Central memory CD4-positive, alpha-beta T cell (primary cell): ENCODE measurements at regions not wholly inside any gene's neighbourhood (a gene's known extent, or its start where the extent isn't known, plus 50 kb on each side); places are given as distances from the start of the nearest gene placed in this dataset.
"Not testable (repeated sequence)": the region's sequence is repeated elsewhere in the genome, so short reads cannot be mapped to it uniquely, and the experiment has no call there.

Experiments used
- DNase-seq: peaks from one replicate; pipeline ENCODE4 v3.0.0; 2022

DNA sequence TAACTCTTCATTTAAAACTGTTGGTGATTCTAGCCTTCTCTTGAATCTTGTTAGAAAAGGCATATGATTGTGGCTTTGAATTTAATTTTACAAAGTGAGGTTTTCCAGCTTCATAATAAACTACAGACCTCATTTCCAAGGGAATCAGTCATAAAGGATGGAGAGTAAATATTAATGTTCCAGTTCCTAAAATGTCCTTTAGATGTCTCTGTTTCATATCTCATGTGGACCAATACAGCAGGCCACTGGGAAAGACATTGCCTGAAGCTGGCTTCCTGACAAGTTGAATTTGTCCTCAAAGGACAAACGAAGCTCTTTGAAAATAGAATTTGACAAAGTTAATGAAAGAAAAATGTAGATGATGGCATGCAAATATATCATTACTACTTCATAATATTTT is 125.4 kb downstream of the ZNF330 start:
- DNase-seq: no peak

DNA sequence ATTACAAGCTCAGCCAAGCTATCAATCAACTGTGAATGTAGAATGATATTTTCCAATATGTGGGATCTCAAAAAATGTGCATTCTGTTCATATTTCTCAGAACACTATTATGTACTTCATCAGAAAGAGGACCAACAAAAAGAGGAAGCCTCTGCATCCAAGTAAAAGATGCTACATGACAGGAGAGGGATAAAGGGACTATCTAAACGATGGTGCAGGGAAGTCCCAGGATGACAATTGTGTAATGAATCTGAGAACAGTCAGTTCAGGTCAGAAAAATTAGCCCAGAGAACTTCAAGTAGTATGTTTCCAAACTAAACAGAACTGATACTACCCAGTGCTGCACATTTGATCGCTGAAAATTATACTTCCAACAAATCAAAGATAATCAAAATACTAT is 127.0 kb downstream of the ZNF330 start:
- no peak for DNase-seq

DNA sequence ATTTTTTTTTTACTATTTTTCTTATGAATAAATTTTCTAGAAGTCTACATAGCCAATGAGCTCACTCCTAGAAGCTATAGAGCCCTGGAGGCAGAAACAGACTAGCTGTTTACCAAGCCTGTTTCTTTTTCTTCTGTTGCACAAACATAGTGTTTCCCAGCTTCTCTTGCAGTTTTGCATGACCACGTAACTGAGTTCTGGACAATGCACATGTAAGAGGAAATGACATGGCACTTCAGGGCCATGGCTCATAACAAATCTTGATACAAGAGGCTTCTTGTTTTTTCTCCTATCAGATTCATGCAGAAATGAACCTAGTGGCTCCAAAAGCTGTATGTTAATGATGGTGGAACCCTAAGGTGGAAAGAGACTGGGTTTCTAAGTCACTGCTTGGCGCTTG is 127.4 kb downstream of the ZNF330 start:
- DNase-seq: no peak

DNA sequence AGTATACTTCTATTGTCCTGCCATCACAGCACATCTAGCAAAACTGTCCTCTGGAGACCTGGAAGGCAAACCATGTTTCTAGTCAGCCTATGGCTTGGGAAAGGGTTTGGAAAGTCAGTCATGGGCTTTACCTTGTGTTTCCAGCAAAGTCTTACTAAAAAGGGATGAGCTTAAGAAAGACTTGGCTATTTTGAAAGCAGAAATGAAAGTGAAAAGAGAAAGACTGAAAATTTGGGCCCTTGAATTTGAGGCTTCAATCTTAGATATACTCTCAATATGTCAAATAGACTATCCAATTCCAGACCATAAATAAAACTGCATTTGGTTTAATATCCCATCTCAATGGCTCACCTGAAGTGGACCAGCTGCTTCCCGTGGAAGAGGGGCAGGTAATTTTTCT is 127.9 kb downstream of the ZNF330 start:
- DNase-seq: no peak

DNA sequence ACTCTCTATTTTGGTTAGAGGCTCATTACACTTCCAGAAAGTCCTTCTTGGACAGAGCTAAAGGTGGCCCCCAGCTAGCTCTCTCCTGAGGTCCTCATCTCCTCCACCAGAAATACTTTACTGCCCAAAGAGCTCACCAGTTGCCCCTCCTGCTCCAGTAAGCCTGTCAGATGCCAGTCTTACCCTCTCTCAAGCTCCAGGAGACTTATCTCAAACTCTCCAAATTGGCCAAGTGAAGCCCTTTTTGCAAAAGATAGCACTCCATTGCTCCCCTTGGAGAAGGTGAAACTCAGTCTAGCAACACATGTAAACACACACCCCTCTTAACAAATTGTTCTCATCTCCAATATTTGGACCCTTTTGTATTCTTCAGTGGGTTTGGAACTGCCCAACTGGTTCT is 128.5 kb downstream of the ZNF330 start:
- DNase-seq: no peak

DNA sequence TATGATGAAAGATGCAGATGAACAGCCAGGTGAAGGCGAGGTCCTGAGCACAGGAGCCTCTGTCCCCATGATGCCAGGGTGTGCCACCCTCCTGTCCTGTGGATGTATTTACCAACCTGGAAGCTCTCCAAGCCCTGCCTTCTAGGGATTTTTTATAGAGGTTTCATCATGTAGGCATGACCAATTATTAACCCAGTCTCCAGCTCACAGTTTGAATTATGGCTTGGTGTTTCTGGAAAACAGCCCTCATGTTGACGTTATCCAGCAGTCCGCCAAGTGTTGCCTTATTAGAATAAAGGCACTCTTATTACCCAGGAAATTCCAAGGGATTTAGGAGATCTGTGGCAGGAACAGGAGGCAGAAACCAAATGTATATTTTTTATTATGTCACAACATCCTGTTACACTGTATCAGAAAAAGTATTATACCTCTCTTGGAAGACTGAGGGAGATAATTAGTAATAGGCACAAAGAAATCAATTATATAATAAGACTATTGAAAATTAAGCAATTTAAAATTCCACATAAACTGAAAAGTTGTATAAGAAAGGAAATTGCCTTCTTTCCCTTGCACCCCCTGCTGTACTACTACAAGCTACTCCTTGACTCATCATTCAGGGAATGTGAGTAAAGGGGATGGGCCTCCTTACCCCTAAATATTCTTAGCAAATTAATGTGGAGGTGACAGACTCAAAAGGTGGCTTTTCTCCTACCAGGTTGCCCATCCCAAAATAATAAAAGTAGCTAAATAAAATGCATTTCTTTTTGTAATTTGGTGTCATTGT is 129.6 kb downstream of the ZNF330 start:
- DNase-seq: no peak

DNA sequence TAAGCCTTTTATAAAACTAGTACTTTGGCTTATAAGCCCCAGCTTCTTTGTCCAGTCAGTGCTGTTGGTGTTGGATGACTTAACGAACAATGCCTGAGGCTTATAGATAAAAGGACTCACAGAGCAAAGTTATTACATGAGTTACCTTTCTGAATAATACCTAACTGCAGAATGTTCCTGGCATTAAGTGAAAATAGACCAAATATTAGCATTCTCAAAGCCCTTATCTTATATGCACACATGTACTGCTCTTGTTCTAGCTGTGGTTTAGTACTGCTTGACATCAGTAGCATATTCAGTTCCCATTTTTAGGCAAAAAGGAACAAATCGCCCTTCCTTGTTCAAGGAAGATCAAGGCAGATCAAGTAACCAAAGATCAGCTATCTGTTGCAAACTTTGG is 131.6 kb downstream of the ZNF330 start:
- DNase-seq: no peak

DNA sequence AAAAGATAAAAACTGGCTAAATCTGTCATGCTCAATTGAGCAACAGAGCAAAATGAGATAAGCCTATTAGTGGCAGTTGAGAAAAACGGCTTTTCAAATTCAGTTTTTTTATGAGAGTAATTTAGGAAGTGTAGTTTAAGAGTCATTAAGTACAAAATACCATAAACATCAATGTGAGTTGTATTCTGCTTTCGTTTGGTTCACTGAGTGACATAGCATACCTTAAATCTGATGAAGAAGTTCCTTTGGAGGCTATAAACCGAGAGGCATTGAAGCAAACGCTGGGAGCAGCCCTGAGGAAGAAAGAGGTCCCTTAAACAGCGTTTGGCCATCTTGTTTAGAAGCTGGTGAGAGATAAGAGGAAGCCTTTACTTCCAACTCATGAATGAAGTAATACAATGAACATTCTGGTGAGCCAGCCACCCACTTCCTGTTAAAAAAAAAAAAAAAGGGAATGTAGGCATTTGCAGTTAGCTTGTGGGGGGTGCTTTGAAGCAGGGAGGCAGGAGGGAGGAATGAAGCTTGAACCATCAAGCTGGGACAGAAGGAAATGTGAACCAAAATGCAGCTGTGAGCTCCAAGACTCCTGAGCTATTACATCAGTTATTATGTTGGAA is 132.3 kb downstream of the ZNF330 start:
- no peak for DNase-seq

DNA sequence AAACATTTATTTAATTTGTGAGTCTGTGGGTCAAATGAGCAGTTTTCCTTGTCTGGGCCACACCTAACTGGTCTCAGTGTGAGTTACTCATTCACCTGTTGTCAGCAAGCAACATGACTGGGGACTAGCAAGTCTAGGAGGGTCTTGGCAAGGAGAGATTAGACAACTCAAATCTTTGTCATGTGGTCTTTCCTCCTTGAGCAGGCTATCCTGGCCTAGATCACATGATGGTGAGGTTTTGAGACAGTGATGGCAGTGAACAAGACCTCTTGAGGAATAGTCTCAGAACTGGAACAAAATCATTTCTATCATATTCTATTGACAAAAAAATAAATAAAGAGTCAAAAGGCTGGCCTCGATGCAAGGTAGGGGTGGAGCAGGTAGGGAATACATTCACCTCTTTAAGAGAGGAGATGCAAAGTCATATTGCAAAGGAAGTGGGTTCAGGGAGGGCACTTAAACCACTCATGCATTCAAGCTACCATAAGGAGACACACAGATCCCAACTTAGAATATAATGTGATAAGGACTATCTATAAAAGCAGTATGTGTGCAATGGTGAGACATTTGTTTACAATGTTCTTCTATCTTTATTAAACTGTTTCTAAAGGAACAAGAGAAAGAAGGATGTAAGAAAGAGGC is 135.7 kb downstream of the ZNF330 start:
- DNase-seq: no peak

DNA sequence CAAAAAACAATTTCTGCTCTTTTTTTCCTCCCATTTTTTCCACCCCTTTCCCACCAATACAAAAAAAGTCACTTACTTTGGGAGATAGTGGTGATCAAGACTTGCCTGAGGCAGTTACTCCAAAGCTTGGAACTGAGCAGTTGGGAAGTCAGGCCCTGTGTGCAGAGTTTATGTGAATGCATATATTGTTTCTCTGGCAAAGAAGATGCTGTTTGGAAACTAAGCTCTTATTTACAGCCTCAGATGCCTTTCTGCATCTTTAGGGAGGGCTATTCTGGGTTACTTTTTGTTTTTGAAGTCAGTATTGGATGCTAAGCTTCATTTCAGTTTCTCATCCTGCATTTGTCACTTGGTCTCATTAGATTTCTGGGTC is 136.3 kb downstream of the ZNF330 start:
- no peak for DNase-seq

DNA sequence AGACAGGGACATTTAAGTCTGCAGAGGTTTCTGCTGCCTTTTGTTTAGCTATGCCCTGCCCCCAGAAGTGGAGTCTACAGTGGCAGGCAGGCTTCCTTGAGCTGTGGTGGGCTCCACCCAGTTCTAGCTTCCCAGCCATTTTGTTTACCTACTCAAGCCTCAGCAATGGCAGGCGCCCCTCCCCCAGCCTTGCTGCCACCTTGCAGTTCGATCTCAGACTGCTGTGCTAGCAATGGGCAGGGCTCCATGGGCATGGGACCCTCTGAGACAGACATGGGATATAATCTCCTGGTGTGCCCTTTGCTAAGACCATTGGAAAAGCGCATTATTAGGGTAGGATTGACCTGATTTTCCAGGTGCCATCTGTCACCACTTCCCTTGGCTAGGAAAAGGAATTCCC is 147.5 kb downstream of the ZNF330 start:
- not testable (repeated sequence) for DNase-seq

DNA sequence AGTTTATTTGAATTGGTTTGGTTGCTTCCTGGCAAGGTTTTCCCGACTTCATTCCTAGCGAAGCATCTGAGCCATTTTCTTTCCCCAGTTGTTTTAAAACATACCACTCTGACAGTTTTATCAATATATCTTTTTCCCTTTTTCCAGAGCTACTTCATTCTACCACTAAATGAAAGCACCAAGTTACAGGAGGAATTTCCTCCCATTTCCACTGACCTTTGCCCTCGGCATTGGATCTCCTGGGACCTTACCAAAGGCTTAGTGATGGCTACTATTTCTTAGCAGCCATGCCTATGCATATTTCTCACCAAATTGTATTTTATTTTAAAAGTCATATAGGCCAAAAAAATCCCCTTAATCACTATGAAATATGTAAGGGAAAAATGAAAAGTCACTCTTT is 150.5 kb downstream of the ZNF330 start:
- no peak for DNase-seq

DNA sequence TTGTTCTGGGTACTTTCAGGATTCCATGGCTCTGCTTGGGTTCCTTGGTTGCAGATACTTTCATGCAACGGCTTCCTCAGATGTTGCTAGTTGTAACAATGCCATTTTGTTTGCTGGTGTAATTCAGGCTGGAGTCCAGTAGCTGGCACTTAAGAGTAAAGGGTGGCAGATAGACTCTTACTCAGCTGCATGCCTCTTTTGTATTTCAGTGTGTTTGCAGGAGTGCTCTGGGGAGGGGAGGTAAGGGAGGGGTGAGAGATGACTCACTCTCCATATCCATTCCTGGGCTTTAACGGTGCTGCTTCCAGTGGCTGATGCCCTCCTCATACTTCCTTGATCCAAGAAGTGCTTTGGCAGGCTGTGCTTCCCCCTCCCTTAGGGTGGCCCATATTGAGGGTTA is 155.2 kb downstream of the ZNF330 start:
- DNase-seq: no peak

DNA sequence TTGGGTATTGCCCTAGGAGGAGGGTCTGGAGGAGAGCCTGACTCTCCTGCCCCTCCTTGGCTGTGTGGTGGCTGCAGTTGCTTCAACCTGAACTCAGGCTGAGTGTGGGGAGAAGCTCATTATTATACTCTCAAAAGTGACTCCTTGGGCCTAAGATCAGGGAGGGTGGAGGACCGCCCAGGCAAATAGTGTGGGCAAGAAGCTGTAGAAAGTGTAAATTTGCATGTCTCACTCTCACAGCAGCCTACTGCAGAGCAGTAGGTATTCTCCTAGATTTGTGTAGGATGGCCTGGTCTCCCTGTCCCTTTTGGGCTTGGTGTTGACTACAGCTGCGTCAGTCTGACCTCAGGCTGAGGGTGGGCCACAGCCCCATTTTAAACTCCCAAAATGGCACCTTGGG is 156.1 kb downstream of the ZNF330 start:
- DNase-seq: no peak

DNA sequence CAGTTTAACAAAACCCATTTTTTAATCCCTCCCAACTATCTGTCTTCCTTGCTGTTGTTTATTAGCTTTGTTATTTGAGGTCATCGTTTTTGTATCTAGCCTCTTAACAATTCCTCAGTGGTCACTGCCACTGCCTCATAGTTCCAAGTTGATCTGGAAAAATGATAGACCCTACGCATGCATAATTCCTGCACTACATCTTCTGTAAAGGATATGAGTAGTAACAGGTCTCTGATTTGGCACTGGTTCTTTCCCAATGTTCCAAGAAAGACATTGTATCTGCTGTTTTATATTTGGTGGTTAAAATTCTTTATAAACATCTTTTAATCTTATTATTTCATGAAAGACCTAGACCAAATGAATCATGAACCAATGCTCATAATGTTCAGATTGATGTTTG is 166.6 kb downstream of the ZNF330 start:
- no peak for DNase-seq

DNA sequence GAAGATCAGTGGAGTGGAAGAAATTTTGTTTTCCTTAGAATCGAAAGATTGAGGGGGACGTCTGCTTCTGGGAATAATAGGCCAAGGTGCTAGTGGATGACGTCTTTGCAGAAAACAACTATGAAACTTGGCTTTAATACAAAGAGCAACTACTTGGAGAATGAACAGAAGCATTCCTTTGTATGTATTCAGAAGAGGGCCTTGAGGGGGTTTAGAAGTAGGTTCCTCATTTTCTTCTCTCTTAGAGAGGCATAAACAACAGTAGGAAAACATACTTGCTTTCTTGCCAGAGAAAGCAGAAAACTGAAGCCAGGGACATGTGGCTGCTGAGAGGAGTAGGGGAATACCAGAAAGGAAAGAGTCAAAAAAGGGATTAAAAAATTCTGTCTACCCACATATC is 167.8 kb downstream of the ZNF330 start:
- DNase-seq: no peak

DNA sequence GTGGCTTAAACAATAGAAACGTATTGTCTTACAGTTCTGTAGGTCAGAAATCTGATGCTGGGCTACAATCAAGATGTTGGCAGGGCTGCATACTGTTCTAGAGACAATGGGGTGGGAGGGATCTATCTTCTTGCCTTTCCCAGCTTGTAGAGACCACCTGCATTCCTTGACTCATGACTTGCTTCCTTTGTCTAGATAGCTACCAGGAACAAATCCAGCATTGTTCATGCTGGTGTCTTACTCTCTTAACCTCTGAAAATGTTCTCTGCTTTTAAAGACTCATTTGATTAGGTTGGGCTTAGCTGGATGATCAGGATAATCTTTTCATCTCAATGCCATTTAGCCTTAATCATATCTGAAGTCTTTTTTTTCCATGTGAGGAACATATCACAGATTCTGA is 169.0 kb downstream of the ZNF330 start:
- no peak for DNase-seq

DNA sequence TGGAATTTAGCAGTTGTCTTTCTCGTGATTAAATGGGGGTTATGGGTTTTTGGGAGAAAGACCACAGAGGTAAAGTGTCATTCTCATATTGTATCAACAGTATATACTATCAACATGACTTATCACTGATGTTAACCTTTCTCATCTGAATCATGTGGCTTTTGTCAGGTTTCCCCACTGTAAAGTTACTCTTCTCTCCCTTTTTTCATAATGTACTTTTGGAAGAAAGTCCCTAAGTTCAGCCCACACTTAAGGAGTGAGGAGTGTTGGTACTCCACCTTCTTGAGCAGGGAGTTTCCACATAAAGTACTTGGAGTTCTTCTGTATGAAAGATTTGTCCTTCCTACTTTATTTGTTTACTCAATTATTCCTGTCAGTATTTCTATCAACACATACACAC is 169.9 kb downstream of the ZNF330 start:
- DNase-seq: no peak

DNA sequence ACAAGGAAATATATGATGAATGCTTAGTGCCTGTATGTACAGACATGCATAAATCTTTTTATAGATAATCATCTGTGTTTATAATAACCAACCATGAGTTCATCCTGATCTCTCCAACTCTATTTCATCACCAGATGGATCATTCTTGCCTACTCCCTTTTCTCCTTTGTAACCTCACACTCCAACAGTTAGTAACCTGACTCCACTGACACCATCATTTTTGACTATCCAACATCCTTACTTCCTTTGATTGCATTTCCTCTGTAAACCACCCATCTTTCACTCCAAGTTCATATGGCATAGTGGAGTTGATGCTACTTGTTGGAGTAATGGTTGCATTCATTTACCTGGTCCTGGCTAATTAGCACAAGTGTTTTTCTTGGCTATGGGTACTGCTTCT is 170.6 kb downstream of the ZNF330 start:
- DNase-seq: no peak

DNA sequence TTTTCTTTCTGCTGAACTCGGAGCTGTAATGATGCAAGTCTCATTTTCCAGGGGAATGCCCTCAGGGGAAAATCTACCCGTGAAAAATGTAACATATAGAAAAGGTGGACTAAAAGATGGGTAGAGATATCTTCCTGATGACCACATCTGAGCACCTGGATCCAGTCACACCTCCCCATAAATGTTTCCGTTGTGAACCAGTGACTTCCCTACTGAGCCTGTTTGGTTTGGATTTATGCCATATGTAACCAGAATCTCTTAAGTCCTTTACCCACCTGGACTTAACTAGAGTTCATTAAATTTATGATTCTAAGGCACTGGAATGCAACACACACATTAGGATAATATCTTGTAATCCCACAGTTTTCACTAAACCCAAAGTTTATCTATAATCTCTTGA is 171.1 kb downstream of the ZNF330 start:
- no peak for DNase-seq

DNA sequence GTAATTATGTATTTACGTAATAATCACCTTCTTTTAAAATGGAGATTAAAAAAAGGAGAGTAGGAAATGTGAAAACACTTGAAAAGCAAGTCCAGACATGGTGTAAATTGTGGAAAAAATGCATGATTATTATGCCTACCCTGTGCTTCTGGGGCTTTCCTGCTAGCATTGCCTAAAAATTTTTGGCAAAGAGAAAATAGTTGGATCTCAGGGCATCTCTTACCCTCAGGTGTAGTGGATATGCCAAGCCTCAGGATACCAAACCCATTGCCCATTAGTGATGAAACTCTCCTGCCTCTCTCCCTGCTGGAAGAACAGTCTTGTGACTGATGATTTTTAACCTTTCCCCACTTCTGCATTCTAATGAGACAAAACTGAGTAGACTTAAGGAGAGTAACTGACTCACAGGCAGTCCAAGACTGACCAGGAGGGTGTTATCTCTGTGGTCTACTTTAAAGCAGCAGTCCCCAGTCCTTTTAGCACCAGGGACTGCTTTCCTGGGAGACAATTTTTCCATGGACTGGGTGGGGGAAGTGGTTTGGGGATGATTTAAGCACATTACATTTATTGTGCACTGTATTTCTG is 174.6 kb downstream of the ZNF330 start:
- no peak for DNase-seq

DNA sequence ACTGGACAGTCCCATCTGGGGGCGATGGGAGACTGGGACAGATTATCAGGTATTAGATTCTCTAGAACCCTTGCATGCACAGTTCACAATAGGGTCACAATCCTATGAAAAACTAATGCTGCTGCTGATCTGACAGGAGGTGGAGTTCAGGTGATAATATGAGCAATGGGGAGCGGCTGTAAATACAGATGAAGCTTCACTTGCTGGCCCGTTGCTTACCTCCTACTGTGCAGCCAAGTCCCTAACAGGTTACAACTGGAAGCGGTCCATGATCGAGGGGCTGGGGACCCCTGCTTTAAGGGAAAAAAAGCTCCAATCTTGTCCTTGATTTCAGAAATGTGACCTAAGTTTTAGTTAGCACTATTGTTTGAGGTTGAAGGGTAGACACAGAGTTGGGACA is 175.2 kb downstream of the ZNF330 start:
- DNase-seq: no peak

DNA sequence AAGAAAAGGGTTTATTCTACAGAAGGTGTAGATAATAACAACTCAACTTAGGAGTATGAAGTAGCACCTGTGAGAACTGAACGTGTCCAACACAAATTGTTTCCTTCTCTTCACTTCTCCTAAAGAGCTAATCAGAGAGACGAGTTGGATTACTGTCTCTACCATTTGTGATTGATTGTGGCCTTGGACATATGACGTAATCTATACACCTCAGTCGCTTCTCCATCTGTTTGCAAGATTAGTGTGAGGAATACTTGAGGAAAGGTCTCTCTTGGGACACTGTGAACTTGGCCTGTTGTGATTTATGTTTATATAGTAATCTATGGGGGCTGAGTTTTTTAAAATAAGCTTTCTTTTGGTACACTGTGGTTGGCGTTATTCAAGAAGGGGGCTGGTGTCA is 182.0 kb downstream of the ZNF330 start:
- no peak for DNase-seq

DNA sequence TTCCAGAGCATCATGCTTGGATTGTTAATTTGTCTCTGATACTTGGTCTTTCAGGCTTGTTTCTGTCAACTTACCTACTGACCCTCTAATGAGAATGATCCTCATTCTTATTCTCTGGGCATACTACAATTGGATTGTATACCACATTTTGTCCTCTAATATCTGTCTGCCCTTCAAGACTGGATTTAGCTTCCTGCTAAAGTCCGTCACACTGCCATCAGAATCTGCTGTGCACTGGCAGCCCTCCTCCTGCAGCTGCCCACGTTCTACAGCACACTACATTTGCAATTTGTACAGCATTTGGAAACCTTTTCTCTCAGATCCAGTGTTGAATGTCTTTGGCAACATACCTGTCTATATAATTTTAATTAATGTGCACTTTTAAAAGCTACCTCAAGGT is 183.1 kb downstream of the ZNF330 start:
- no peak for DNase-seq
